PC-3 (cell line): ENCODE measurements at regions not wholly inside any gene's neighbourhood (a gene's known extent, or its start where the extent isn't known, plus 50 kb on each side); places are given as distances from the start of the nearest gene placed in this dataset.

Source experiments
- ATAC-seq: fragments of 200-7000 bp; cut with Tn5 transposase; 2 replicates; pipeline ENCODE4 v1.9.1; 2020; ENCODE audit warnings: mild to moderate bottlenecking, moderate library complexity
- BruUV-seq: library from RNA; stranded (reverse); fragments of 400-500 nt; replicated peaks from 2 replicates; lab custom pipeline; 2021; lab: Mats Ljungman, UMichigan
- CTCF ChIA-PET: fragments of 300-600 bp; sonication (Branson Sonifier 250); formaldehyde crosslinking; loops from one replicate; lab custom pipeline; 2022; ENCODE audit warnings: antibody characterized with exemption; lab: Charles Lee
- POLR2A ChIA-PET: fragments of 300-600 bp; sonication (Branson Sonifier 250); formaldehyde crosslinking; loops from one replicate; lab custom pipeline; 2022; ENCODE audit warnings: antibody characterized with exemption; ENCODE audit not compliant: unreplicated experiment; lab: Charles Lee
- DNase-seq: peaks from one replicate; pipeline ENCODE4 v3.0.0-alpha.2; 2015
- H2AFZ ChIP-seq: fragments of 300-600 bp; sonication (generic); 2 replicates; pipeline ENCODE4 v1.6.0; 2016; ENCODE audit warnings: antibody characterized with exemption, low read length
- H3F3A ChIP-seq: fragments of 300-600 bp; sonication (generic); one replicate; pipeline ENCODE4 v1.6.0; 2017; ENCODE audit warnings: antibody characterized with exemption, low read length, control low read depth, mild to moderate bottlenecking; ENCODE audit not compliant: unreplicated experiment
- H3K27ac ChIP-seq: fragments of 300-600 bp; sonication (generic); 2 replicates; pipeline ENCODE4 v1.5.1; 2016; ENCODE audit warnings: mild to moderate bottlenecking, low read length
- H3K27me3 ChIP-seq: fragments of 300-600 bp; sonication (generic); 2 replicates; pipeline ENCODE4 v1.6.1; 2016; ENCODE audit warnings: low read length, mixed read lengths
- H3K36me3 ChIP-seq: fragments of 300-600 bp; sonication (generic); 2 replicates; pipeline ENCODE4 v1.6.1; 2016; ENCODE audit warnings: low read depth, mixed run types, low read length, mixed read lengths
- H3K4me1 ChIP-seq: fragments of 300-600 bp; sonication (generic); 2 replicates; pipeline ENCODE4 v1.5.1; 2016; ENCODE audit warnings: low read length; ENCODE audit not compliant: insufficient read depth
- H3K4me2 ChIP-seq: fragments of 300-600 bp; sonication (generic); 2 replicates; pipeline ENCODE4 v1.6.0; 2016; ENCODE audit warnings: low read length
- H3K4me3 ChIP-seq: fragments of 300-600 bp; sonication (generic); 2 replicates; pipeline ENCODE4 v1.5.1; 2016; ENCODE audit warnings: mild to moderate bottlenecking, low read length, mixed read lengths
- H3K79me2 ChIP-seq: fragments of 300-600 bp; sonication (generic); 2 replicates; pipeline ENCODE4 v1.6.1; 2017; ENCODE audit warnings: low read length, mixed read lengths
- H3K9ac ChIP-seq: fragments of 300-600 bp; sonication (generic); 2 replicates; pipeline ENCODE4 v1.6.0; 2016; ENCODE audit warnings: mild to moderate bottlenecking, low read length
- H3K9me2 ChIP-seq: fragments of 300-600 bp; sonication (generic); replicated peaks from 2 replicates; pipeline ENCODE4 v1.6.1; 2016; ENCODE audit warnings: mixed run types, low read length, mixed read lengths
- H3K9me3 ChIP-seq: fragments of 300-600 bp; sonication (generic); 2 replicates; pipeline ENCODE4 v1.6.1; 2016; ENCODE audit warnings: low read length, mixed read lengths
- H4K20me1 ChIP-seq: fragments of 300-600 bp; sonication (generic); 2 replicates; pipeline ENCODE4 v1.6.1; 2016; ENCODE audit warnings: low read length, mixed read lengths
- CTCF ChIP-seq: fragments of 300-600 bp; sonication (generic); conservative IDR thresholded peaks from 2 replicates; pipeline ENCODE4 v1.5.1; 2017; ENCODE audit warnings: antibody characterized with exemption, low read depth, mild to moderate bottlenecking, low read length
- EZH2 ChIP-seq: fragments of 300-600 bp; sonication (generic); IDR thresholded peaks from one replicate; pipeline ENCODE4 v1.6.1; 2017; ENCODE audit warnings: antibody characterized with exemption, mild to moderate bottlenecking, low read length; ENCODE audit not compliant: unreplicated experiment
- EZH2phosphoT487 ChIP-seq: fragments of 300-600 bp; sonication (generic); IDR thresholded peaks from 2 replicates; pipeline ENCODE4 v1.6.1; 2018; ENCODE audit warnings: mild to moderate bottlenecking, antibody characterized with exemption, low read length, borderline replicate concordance
- intact Hi-C: fragments of 100-400 bp; cut with micrococcal nuclease; formaldehyde crosslinking; loops from 2 replicates; pipeline ENCODE4 v1.9.0; 2023

- Histone ChIP-seq H2AFZ (no peak overlapping the region), H3F3A (no peaks in the 10 kb centered on the region), H3K4me1 (no peaks in the 10 kb centered on the region), H4K20me1 (no peaks in the 10 kb centered on the region), H3K4me2 (no peak overlapping the region), H3K27ac (no peak overlapping the region), H3K9me3 (no peaks in the 10 kb centered on the region), H3K4me3 (no peak overlapping the region), H3K79me2 (no peaks in the 10 kb centered on the region), H3K9me2 (no peaks in the 10 kb centered on the region), H3K27me3 (peaks cover 37% of the 10 kb centered on the region), H3K36me3 (no peaks in the 10 kb centered on the region), H3K9ac (no peak overlapping the region)
- no peak for DNase-seq
- ChIA-PET CTCF (no interaction called here), POLR2A (no interaction called here)
- no TSS peak for BruUV-seq
- intact Hi-C loops, result no loop called here
- TF ChIP-seq EZH2phosphoT487 (no peak), EZH2 (no peak), CTCF (no peak)
- ATAC-seq, result no peak
Observed at GRCh38 chr14:58711382-58711781, 73.6 kb downstream of the DACT1 start.

- Histone ChIP-seq H3K36me3 (no peaks in the 10 kb centered on the region), H4K20me1 (no peaks in the 10 kb centered on the region), H3K9me2 (no peaks in the 10 kb centered on the region), H3K9me3 (no peaks in the 10 kb centered on the region), H3K27ac (no peak overlapping the region), H3F3A (no peaks in the 10 kb centered on the region), H3K4me3 (no peak overlapping the region), H3K9ac (no peak overlapping the region), H3K27me3 (peaks cover 34% of the 10 kb centered on the region), H3K79me2 (no peaks in the 10 kb centered on the region), H3K4me1 (peaks cover 5% of the 10 kb centered on the region; the same call in 1 of the 2 replicates), H2AFZ (no peak overlapping the region), H3K4me2 (no peak overlapping the region)
- ATAC-seq (no peak), DNase-seq (no peak)
- intact Hi-C loops, result no loop called here
- TF ChIP-seq EZH2, result no peak
- no peak for TF ChIP-seq EZH2phosphoT487
- TF ChIP-seq CTCF, result no peak
- BruUV-seq, result no TSS peak
- POLR2A ChIA-PET, result no interaction called here
- CTCF ChIA-PET, result interaction anchor here (0.7 kb wide), 1 partner anchor 774 kb away, joined by 4 read pairs; no protein-coding TSS in a partner anchor
Observed at GRCh38 chr14:58712357-58712756, 74.6 kb downstream of the DACT1 start.

GRCh38 chr14:58713677-58714076 is 75.9 kb downstream of the DACT1 start:
- no TSS peak for BruUV-seq
- Histone ChIP-seq H3K27me3 (peaks cover 20% of the 10 kb centered on the region), H3K27ac (no peak overlapping the region), H4K20me1 (no peaks in the 10 kb centered on the region), H3K9me2 (0 out of 2 replicates have a peak, but pooled peaks cover 2% of the 10 kb centered on the region), H3F3A (no peaks in the 10 kb centered on the region), H3K4me2 (no peak overlapping the region), H2AFZ (no peak overlapping the region), H3K4me1 (peaks cover 5% of the 10 kb centered on the region; the same call in 1 of the 2 replicates), H3K36me3 (no peaks in the 10 kb centered on the region), H3K9ac (no peak overlapping the region), H3K79me2 (no peaks in the 10 kb centered on the region), H3K4me3 (no peak overlapping the region), H3K9me3 (no peaks in the 10 kb centered on the region)
- no peak for ATAC-seq
- CTCF ChIA-PET, result no interaction called here
- intact Hi-C loops, result no loop called here
- POLR2A ChIA-PET, result no interaction called here
- no peak for DNase-seq
- TF ChIP-seq CTCF, result no peak
- TF ChIP-seq EZH2phosphoT487, result no peak
